ENCODE measurements at regions not wholly inside any gene's neighbourhood (a gene's known extent, or its start where the extent isn't known, plus 50 kb on each side); places are given as distances from the start of the nearest gene placed in this dataset.

- peak in 1 of 6 experiments; percentile 16 for TF ChIP-seq CTCF (IDR thresholded peaks at IDR 0.05)
- TF ChIP-seq EP300 (IDR thresholded peaks at IDR 0.05): no peak
- no peak for TF ChIP-seq POLR2AphosphoS5 (IDR thresholded peaks at IDR 0.05)
- no peak for TF ChIP-seq POLR2A (IDR thresholded peaks at IDR 0.05)
- peak in 1 of 2 donors; percentile 30 for DNase-seq
- H3K27me3 ChIP-seq: no peaks in the 10 kb centered on the region
- peaks cover 0 to 14% (median 0%) of the 10 kb centered on the region in 4 donors for H3K4me1 ChIP-seq
- WGBS, 2 donors: 40 to 56% methylated on average over 6 of the region's 6 CpGs
- H3K4me3 ChIP-seq: no peak overlapping the region
- no peaks in the 10 kb centered on the region for H3K36me3 ChIP-seq
- no peak overlapping the region for H3K27ac ChIP-seq
- no peaks in the 10 kb centered on the region for H3K9me3 ChIP-seq
- ATAC-seq (ENCODE audit: low FRiP score in 2 of 2): no peak
Observed at GRCh38 chr13:39273953-39274738, 235.9 kb downstream of the NHLRC3 start.

DNA sequence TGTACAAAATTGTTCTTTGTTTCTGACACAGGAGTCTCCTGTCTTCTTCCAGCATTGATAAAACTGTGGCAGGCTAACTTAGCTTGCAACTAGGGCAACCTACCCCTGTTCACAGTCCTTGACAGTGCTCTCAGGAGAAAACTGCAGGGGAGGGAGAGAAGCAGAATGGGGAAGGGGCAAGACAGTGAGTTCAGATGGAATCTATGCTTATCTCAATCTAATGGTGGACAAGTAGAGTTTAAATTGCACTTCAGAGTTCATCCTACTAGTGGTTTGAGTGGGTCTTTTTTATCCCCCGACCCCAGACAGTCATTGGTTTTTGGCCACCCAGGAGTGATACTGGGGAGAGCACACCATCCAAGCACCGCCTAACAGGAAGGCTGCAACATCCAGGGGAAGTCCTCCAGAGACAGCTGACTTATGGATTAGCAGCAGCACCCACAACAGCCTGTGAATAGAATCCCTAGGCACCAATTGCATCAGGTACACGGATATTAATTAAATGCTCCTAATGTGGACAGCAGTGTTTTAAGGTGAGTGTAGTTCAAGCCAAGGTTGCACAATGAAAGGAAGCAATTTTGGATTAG lies 236.6 kb downstream of the NHLRC3 start:
- ATAC-seq (ENCODE audit: low FRiP score in 2 of 2): no peak
- Histone ChIP-seq H3K9me3 (no peaks in the 10 kb centered on the region), H3K27ac (no peak overlapping the region), H3K27me3 (no peaks in the 10 kb centered on the region), H3K36me3 (no peaks in the 10 kb centered on the region), H3K4me1 (peaks cover 0 to 14% (median 0%) of the 10 kb centered on the region in 4 donors), H3K4me3 (no peak overlapping the region)
- TF ChIP-seq POLR2AphosphoS5 (IDR thresholded peaks at IDR 0.05) (no peak), EP300 (IDR thresholded peaks at IDR 0.05) (no peak), POLR2A (IDR thresholded peaks at IDR 0.05) (no peak), CTCF (IDR thresholded peaks at IDR 0.05) (no peak)
- no peak for DNase-seq
- 65 to 71% methylated on average over 3 of the region's 3 CpGs for WGBS, 2 donors

GRCh38 chr13:39279077-39279476 lies 240.8 kb downstream of the NHLRC3 start:
- DNase-seq (no peak), ATAC-seq (ENCODE audit: low FRiP score in 2 of 2) (no peak)
- no peaks in the 10 kb centered on the region for H3K9me3 ChIP-seq
- peaks cover 0 to 25% (median 12%) of the 10 kb centered on the region in 4 donors for H3K4me1 ChIP-seq
- no peak for TF ChIP-seq POLR2AphosphoS5 (IDR thresholded peaks at IDR 0.05)
- H3K36me3 ChIP-seq: no peaks in the 10 kb centered on the region
- H3K4me3 ChIP-seq: no peak overlapping the region
- WGBS, 2 donors: 78 to 81% methylated on average over 2 of the region's 2 CpGs
- no peak overlapping the region for H3K27ac ChIP-seq
- H3K27me3 ChIP-seq: no peaks in the 10 kb centered on the region

DNA sequence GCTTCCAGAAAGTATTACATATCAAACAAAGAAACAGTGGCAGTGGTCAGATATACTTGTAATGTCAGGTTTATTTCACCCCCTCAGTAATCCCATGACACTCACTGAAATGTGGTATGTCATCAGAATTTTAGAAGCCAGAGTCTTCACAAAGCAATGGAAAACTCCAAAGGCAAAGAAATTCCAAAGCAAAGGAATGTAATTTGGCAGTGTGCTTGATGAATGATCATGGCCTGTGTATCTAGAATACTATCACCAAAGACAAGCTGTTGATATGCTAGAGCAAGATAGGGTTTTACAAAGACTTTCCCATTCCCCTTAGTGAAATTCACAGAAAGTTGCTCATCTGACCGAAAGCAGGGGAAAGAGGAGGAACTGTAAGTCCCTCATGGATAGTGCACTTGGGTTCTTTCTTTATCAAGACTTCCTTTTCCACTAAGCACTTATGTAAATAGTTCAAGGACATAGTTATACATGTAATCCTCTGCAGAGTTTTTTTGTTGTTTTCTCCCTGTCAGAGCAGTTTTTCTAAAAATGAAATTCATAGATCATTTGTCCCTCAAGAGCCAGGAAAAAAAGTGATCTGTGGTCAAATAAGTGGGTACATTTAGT lies 243.4 kb downstream of the NHLRC3 start:
- Histone ChIP-seq H3K27me3 (no peaks in the 10 kb centered on the region), H3K9me3 (no peaks in the 10 kb centered on the region), H3K36me3 (no peaks in the 10 kb centered on the region), H3K4me3 (no peak overlapping the region), H3K4me1 (peaks cover 0 to 20% (median 10%) of the 10 kb centered on the region in 4 donors), H3K27ac (no peak overlapping the region)
- WGBS, 2 donors: 26 to 29% methylated on average over 1 of the region's 1 CpG
- ATAC-seq (ENCODE audit: low FRiP score in 2 of 2) (peak in 1 of 2 donors; percentile 43), DNase-seq (no peak)
- no peak for TF ChIP-seq CTCF (IDR thresholded peaks at IDR 0.05)
- TF ChIP-seq EP300 (IDR thresholded peaks at IDR 0.05): no peak
- no peak for TF ChIP-seq POLR2AphosphoS5 (IDR thresholded peaks at IDR 0.05)
- no peak for TF ChIP-seq POLR2A (IDR thresholded peaks at IDR 0.05)

- WGBS, 2 donors: 59 to 63% methylated on average over 4 of the region's 4 CpGs
- Histone ChIP-seq H3K27me3 (no peaks in the 10 kb centered on the region), H3K4me1 (peaks cover 0 to 20% (median 10%) of the 10 kb centered on the region in 4 donors), H3K36me3 (no peaks in the 10 kb centered on the region), H3K4me3 (no peak overlapping the region), H3K9me3 (peaks cover 0 to 7% (median 0%) of the 10 kb centered on the region in 4 donors), H3K27ac (no peak overlapping the region)
- ATAC-seq (ENCODE audit: low FRiP score in 2 of 2): no peak
- DNase-seq: no peak
- TF ChIP-seq POLR2A (IDR thresholded peaks at IDR 0.05): no peak
- no peak for TF ChIP-seq EP300 (IDR thresholded peaks at IDR 0.05)
- TF ChIP-seq POLR2AphosphoS5 (IDR thresholded peaks at IDR 0.05): no peak
- no peak for TF ChIP-seq CTCF (IDR thresholded peaks at IDR 0.05)
Observed at GRCh38 chr13:39282400-39282972, 244.2 kb downstream of the NHLRC3 start.
